GM06990 (cell line): ENCODE measurements at regions not wholly inside any gene's neighbourhood (a gene's known extent, or its start where the extent isn't known, plus 50 kb on each side); places are given as distances from the start of the nearest gene placed in this dataset.

ENCODE experiments used
- DNase-seq: peaks from one replicate; pipeline ENCODE4 v3.0.0-alpha.2; 2011; ENCODE audit not compliant: insufficient read length; ENCODE audit errors: extremely low read depth
- H3K27me3 ChIP-seq: replicated peaks from 2 replicates; pipeline ENCODE4 v1.6.0; 2011; ENCODE audit warnings: low read length; ENCODE audit not compliant: control insufficient read depth, insufficient read depth
- H3K36me3 ChIP-seq: 2 replicates; pipeline ENCODE4 v1.5.1; 2011; ENCODE audit warnings: low read length; ENCODE audit not compliant: control insufficient read depth, insufficient read depth
- H3K4me3 ChIP-seq: replicated peaks from 2 replicates; pipeline ENCODE4 v1.5.1; 2011; ENCODE audit warnings: low read depth, mild to moderate bottlenecking, control low read depth, low read length
- CTCF ChIP-seq: IDR thresholded peaks from 2 replicates; pipeline ENCODE4 v1.5.1; 2011; ENCODE audit warnings: low read length, control low read depth, mild to moderate bottlenecking, inconsistent platforms; ENCODE audit not compliant: insufficient read depth, poor library complexity, severe bottlenecking

GRCh38 chr5:92868442-92868841 is 712.6 kb downstream of the NR2F1-AS1 start:
- no peaks in the 10 kb centered on the region for H3K36me3 ChIP-seq
- no peak for DNase-seq
- no peaks in the 10 kb centered on the region for H3K27me3 ChIP-seq
- no peak overlapping the region for H3K4me3 ChIP-seq
- TF ChIP-seq CTCF = no peak

DNA sequence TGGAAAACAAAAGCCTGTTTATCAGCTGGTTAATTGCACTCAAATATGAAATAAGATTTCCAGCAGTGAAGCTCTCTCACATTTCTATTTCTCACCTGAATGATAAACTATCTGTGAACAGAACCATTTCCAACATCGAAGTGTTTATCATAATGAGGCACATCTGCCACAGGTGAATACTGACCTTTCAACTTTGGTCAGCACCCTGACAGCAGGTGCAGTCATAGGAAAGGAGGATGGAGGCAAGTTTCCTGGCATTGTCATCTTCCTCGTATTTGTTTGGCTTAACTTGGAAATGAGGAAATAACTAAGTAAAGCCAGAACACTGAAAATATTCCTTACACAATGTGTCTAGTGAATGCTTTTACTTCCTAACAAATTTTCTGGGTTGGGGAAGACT is 716.4 kb downstream of the NR2F1-AS1 start:
- H3K36me3 ChIP-seq = no peaks in the 10 kb centered on the region
- no peak for TF ChIP-seq CTCF
- no peaks in the 10 kb centered on the region for H3K27me3 ChIP-seq
- H3K4me3 ChIP-seq = no peak overlapping the region
- no peak for DNase-seq

DNA sequence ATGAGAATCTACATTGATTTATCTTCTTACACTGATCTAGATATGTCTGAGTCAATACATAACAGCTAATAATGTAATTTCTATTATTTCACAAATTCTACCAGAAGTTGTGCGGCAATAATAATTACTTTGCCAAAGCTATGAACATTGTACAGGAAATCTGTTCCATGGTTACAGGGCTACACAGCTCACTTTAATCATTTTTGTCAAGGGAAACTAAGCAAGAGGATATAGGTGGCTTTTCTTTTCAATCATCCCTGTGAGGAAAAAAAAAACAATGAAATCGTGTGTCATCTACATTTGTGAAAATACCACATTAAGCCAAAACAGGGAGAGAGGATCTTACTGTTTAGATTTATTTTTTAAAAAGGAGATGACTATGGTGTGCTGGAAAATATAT is 717.4 kb downstream of the NR2F1-AS1 start:
- Histone ChIP-seq H3K27me3 (no peaks in the 10 kb centered on the region), H3K4me3 (no peak overlapping the region), H3K36me3 (no peaks in the 10 kb centered on the region)
- no peak for TF ChIP-seq CTCF
- DNase-seq = no peak

GRCh38 chr5:92861531-92862285 is 719.3 kb downstream of the NR2F1-AS1 start:
- TF ChIP-seq CTCF = no peak
- Histone ChIP-seq H3K4me3 (no peak overlapping the region), H3K27me3 (no peaks in the 10 kb centered on the region), H3K36me3 (no peaks in the 10 kb centered on the region)
- no peak for DNase-seq

GRCh38 chr5:92860061-92860460 is 721.0 kb downstream of the NR2F1-AS1 start:
- TF ChIP-seq CTCF = no peak
- no peak overlapping the region for H3K4me3 ChIP-seq
- DNase-seq = no peak
- H3K27me3 ChIP-seq = no peaks in the 10 kb centered on the region
- H3K36me3 ChIP-seq = no peaks in the 10 kb centered on the region

DNA sequence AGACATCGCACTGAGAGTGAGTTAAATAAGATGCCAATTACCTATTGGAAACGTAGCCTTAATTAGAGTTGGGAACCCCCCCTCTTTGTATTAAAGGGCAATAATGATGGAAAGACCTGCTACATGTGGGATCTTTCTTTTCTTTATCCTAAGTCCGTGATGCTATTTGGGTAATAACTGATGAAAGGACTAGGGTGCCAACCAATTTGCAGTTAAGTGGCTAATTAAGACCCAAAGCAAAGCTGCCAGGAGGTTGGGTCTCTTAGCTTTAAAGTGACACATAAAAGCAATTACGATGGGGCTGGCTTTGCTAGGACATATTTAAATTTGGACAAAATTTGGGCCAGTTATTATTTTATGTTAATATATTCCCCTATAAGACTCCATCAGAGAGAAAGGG is 728.8 kb downstream of the NR2F1-AS1 start:
- TF ChIP-seq CTCF = no peak

More for the DNA sequence above, 728.8 kb downstream of the NR2F1-AS1 start:
- DNase-seq = no peak
- Histone ChIP-seq H3K36me3 (no peaks in the 10 kb centered on the region), H3K4me3 (no peak overlapping the region), H3K27me3 (no peaks in the 10 kb centered on the region)
